Embryonic facial prominence (tissue), 1 donor: ENCODE measurements at regions not wholly inside any gene's neighbourhood (a gene's known extent, or its start where the extent isn't known, plus 50 kb on each side); places are given as distances from the start of the nearest gene placed in this dataset.
A peak's percentile ranks its signal among the peaks of the same experiment; 100 is the strongest.
"Not testable (repeated sequence)": the region's sequence is repeated elsewhere in the genome, so short reads cannot be mapped to it uniquely, and the experiment has no call there.

Source experiments
- DNase-seq: peaks from one replicate; pipeline ENCODE4 v3.0.0-alpha.2; 2016; ENCODE audit errors: extremely low spot score

GRCh38 chr2:185988907-185989306 is 250.3 kb downstream of the FSIP2 start:
- not testable (repeated sequence) for DNase-seq

- no peak for DNase-seq
Measured at GRCh38 chr2:185990861-185991525, 252.4 kb downstream of the FSIP2 start.

DNA sequence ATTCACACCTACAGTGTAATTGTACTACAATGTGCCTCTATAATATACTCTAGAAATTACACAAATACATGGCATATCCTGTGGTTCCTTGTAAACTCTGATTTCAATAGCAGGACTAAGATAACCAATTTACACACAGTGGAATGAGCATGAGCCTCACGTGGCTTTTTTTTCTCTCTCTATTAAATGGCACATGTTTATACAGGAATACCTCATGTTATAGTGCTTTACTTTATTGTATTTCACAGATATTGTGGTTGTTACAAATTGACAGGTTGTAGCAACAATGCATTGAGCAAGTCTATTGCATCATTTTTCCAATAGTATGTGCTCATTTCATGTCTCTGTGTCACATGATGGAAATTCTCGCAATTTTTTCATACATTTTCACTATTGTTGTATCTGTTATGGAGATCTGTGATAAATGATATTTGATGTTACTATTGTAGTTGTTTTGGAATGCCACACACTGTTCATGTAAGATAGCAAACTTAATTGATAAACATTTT is 260.0 kb downstream of the FSIP2 start:
- DNase-seq = no peak

- DNase-seq = no peak
Measured at GRCh38 chr2:186009341-186009740, 270.7 kb downstream of the FSIP2 start.

DNA sequence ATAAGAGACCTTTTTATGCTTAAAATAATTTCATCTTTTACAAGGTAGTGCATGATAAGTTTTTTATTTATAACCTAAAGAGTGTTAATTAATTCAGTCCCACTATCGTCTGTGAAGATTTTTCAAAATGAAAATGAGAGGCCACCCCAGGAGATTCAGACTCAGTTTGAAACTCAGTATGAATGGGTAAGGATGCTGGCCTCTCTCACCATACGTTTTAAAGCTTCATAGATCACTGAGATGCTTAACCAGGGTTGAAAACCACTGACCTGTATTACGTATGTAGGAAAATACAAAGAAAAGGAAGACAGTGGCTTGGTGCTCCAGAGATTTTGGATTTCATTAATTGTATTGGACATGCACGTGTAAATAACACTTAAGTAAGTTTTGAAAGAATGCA is 278.7 kb downstream of the FSIP2 start:
- no peak for DNase-seq

DNA sequence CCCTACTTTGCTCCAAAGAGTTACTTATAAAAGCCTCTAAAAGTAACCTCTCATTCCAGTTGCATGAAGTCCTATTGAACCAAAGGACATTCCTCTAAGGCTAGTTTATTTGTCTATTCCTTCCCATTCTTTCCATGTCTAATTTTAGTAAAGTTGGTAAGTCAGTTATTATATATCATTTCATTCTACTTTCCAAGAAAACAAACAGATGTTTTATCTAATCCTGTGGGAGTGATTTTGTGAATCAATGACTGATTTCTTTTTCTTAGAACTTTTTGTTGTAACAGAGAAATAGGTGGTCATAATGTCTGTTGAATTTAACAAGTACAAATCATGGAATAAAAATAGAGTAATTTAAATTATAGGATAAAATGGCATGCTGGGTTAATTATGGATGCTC is 286.3 kb downstream of the FSIP2 start:
- DNase-seq = no peak

DNA sequence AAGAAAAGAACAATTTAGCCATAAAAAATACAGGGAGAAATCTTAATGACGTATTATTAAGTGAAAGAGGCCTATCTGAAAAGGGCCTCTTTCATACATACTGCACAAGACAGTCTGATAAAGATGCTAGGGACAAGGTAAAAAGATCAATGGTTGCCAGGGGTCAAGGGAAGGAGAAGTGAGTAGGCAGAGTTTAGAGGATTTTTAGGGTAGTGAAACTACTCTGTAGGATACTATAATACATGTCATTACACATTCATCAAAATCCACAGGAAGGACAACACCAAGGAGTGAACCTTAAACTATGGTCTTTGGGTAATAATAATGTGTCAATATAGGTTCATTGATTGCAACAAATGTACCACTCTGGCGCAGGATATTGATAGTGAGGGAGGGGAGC is 289.3 kb downstream of the FSIP2 start:
- DNase-seq = no peak

- DNase-seq = no peak
Measured at GRCh38 chr2:186031229-186031628, 292.6 kb downstream of the FSIP2 start.

GRCh38 chr2:186032102-186032738 is 293.6 kb downstream of the FSIP2 start:
- no peak for DNase-seq

DNA sequence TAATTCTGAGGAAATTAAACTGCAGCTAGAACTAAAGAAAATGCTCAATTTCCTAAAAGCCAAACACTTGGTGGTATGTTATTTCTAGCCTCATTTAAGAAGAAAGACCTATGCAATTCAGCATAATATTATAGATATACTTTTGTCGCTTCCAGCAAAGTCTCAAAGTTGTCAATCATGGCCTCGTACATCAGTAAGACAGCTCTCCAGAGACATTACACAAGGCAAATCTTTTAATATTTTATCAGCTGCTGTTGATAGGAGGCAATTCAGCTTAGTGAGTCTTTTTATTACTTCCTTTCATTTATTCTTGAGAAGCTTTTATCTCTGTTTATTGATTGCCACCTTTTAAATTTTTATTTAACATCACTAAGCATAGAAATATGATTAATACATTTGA is 294.3 kb downstream of the FSIP2 start:
- no peak for DNase-seq

DNA sequence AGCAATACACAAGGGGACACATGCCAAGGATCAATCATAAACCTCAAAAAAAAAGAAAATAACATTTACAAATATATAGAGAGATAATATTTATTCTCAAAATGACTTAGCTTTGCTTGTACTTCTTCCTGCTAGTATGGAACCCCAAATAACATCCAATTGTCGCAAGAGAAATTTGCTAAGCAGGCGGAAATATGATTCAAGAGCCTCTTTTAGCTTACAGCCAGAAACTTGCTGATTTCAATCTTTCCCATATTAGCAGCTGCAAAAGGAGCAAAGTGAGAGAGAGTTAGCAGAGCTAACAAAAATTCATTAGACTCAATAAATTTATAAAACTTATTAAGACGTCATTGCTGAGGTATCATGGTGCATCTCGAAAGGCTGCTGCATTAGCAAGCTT is 294.9 kb downstream of the FSIP2 start:
- no peak for DNase-seq

DNA sequence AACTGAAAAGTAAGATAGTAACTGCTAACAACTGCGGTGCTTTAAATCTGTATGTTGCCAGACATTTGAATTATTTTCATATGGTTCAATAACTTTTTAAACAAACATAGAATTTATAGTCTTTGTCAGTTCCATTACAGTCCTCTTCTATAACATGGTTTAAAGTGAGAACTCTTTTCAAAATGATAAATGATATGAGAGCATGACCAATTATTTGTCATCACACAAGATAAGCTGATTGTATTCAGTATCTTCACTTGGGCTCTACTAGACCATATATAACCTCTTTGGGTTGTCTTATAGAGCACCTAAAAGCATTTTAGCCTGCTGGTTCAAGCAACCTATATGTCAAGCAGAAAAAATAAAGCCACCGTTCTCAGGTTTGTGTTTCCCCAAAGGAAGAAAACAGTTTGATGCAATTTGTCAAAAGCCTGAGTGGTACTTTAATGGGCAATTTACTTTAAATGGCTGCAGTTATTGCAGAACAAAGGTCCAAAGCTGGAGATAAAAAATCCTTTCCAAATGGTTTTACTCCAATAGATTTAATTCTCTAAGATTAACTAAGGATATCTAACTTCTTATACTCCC is 298.4 kb downstream of the FSIP2 start:
- DNase-seq = no peak

DNA sequence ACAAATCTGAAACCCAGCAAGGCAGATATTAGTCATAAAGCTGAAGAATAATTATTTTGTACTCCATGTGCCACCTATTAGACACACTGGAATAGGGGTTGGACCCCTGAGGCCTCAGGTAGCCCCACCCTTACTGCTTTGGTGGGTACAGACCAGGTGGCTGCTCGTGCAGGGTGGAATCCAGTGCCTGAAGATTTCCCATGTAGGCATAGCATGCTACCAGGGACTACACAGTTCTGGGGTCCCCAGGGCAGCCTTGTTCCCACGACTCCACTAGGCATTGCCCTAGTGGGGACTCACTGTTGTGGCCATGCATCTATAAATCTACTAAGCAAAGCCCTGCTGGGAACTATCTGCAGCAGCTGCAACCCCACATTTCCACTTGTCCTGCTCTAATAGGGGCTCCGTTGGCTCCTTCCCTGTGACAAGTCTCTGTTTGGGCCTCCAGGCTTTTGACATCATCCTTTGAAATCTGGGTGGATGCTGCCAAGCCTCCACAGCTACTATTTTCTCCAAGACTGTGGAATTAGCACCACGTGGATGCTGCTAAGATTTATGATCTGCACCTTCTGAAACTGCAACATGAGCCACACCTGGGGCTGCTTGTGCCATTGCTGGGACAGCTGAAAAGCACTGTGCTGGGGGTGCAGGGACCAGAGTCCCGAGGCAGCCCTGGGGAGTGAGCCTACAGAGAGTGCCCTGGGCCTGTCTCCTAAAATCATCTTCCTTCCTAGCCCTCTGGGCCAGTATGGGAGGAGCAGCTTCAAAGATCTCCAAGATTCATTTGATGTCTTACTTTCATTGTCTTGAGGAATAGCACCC is 303.8 kb downstream of the FSIP2 start:
- no peak for DNase-seq

- DNase-seq = peak; percentile 12
Measured at GRCh38 chr2:186044761-186045160, 306.2 kb downstream of the FSIP2 start.

DNA sequence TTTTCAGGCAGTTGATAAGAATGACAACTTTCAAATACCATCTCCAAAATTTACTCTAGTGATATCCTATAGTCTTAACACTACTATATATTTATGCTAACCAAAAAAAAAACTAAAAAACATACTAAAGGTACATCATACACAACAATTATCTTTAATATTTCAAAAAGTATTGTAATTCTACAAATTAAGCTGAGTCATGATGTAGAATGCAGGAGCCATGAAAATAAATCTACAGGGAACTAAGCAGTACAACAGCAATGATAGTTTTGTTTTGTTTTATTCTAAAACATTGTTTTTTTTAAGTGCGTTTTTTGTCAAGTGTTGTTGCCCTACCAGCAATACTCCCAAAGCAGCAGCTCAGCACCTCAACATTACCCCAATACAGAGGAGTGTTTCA is 314.3 kb downstream of the FSIP2 start:
- DNase-seq = no peak

DNA sequence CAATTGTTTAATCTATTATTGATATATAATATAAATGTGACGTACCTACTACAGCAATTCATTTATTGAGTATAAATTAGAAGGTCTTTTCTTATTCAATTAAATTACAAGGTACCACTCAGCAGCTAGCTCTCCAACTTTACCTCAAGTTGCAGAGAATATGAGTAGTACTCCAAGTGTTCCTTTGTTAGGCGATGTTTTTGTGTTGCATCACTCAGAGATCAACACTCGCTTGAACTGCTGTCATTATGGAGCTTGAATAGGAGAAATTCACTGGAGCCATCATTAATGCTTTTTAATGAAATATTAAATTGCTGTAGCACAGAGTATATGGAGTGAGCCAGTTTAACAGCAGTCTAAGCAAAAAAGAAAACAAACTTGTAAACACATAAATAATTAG is 320.0 kb downstream of the FSIP2 start:
- DNase-seq = no peak

DNA sequence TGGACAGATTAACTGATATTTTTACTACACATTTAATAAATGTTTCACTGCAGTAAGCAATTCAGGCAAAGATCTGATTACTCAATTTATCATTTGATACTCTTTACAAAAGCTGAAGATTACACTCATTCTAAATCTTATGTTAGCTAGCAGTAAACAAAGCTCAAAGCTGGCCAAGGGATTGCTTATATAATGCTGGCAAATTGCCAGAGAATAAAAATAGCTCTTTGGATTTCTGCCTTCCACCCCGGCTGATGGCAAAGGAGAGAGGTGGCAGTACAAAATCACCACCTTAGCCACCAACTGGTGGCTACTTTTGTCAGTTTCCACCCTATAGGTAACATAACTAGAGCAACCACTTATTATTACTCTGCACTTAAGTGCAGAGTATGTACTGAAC is 320.5 kb downstream of the FSIP2 start:
- no peak for DNase-seq

GRCh38 chr2:186060744-186061440 is 322.3 kb downstream of the FSIP2 start:
- DNase-seq = no peak

- DNase-seq = no peak
Measured at GRCh38 chr2:186064507-186064906, 325.9 kb downstream of the FSIP2 start.

DNA sequence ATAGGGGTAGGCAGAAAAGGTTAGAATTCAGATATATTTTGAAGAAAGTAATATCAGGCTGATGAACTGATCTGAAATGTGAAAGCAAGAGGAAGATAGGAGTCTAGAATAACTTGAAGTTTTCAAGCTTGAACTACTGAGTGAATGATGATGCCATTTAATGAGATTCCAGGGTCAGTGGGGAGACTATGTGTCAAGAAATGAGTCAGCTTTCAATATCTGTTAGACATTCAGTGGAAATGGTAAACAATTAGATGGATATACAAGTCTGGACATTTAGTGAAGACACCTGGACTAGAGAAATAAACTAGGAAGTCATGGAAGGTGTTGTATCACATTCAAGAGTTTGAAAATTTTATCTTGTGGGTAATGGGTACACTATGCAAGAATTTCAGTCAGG is 326.9 kb downstream of the FSIP2 start:
- no peak for DNase-seq

DNA sequence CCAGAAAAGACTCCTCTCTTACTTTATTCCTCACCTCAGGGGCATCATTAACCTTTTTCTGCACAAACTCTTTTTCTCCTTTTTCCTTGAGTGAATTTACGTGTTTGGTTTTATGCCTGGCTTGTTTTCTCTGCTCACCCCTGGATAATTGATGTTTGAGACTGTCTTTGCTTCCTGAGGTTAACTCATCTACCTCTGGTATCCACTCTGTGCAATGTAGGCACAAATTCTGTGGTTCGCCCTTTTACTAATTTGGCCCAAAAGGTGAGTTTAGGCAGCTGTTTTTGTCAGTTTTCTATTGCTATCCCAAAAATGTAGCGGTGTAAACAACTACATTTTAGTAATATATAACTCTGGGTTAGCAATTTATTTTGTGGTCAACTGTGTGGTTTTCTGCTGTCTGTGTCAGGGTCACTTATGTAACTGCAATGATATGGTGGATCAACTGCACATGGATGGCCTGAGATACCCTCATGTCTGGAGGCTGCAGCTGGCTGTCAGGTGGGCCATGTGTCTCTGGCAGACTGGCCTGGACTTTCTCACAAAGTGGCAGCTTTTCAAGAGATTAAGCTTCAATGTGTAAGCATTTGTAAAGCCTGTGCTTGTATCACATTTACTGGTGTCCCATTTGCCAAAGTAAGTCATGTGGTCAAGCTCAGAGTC is 329.7 kb downstream of the FSIP2 start:
- no peak for DNase-seq
